GM21423 (cell line): ENCODE measurements at regions not wholly inside any gene's neighbourhood (a gene's known extent, or its start where the extent isn't known, plus 50 kb on each side); places are given as distances from the start of the nearest gene placed in this dataset.
"Not testable (repeated sequence)": the region's sequence is repeated elsewhere in the genome, so short reads cannot be mapped to it uniquely, and the experiment has no call there.

Experiments used
- ATAC-seq: cut with Tn5 transposase; IDR thresholded peaks from one replicate; pipeline ENCODE4 v1.9.1; 2021; ENCODE audit warnings: mild to moderate bottlenecking, moderate library complexity; ENCODE audit not compliant: unreplicated experiment

- ATAC-seq: no peak
Measured at GRCh38 chr18:77369644-77370043, 120.0 kb downstream of the GALR1 start.

DNA sequence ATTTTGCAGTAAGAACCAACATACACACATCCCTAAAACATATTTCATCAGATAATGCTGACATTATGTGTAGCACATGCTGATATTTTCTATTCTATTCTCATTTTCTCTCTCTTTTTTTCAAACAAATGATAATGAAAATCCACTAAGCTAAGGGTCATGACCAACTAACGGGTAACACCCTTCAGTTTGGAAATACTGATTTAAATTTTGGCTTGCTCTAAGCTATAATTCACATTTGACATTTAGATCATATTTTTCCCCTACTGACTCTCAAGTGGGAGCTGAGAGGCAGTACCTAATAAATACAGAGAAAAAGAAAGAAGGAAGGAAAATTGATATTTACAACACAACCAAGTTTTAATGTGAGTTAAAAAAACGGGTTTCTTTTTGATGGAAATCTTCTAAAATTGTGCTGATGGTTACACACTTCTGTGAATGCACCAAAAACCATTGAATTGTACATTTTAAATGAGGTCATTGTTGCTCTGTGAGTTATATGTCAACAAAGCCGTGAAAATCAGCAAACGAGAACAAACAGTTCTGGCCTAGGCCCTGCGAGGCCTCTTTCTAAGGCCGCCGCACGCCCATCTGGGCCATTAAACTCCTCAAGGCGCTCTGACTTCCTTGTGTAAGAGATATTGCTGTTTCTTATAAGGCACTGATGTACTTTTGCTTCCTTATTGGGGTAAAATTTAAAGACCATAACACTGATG lies 124.2 kb downstream of the GALR1 start:
- ATAC-seq: no peak

- no peak for ATAC-seq
Measured at GRCh38 chr18:77374446-77374805, 124.8 kb downstream of the GALR1 start.

DNA sequence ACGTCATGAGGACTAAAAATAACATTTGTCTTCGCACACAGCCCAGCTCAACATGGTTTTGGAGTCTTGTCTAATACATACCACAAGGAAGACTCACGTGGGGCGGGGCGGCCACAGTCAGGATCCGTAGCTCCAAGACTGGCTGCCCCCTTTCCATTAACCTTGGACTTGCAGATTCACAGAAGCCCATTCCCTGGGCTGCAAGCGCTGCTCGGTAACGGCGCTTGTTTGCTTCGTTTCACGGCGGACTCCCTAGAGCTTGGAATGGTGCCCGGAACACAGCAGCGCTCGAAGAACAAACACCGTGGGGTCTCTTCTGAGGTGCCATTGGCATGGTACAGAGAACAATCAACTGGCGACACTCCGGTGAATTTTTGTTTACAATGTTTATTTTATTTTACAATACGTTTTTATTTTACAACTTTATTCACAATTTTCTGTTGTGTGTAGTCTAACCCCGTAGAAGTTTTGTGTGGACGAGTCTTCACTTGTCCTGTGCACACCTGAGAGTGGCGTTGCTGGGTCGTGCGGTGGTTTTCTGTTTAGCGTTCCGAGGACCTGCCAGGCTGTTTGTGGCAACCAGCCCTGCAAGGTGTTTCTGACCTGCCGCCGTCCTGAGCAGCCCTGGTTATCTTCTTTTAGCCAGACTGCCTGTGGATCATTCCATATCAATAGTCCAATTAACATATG lies 126.5 kb downstream of the GALR1 start:
- ATAC-seq: no peak

DNA sequence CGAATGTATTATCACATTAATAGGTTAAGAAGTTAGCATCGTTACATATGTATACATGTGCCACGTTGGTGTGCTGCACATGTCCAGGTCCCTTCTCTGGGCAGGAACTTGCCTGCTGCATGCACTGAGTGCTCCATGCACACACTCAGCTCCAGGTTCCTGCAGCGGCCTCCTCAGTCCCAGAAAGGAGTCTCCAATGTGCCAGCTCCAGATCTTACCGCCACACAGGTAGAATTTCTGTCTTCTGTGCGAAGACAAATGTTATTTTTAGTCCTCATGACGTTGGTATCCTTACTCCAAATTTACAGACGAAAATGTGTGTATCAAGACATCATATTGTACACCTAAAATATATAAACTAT lies 127.1 kb downstream of the GALR1 start:
- no peak for ATAC-seq

- no peak for ATAC-seq
Measured at GRCh38 chr18:77377813-77378212, 128.2 kb downstream of the GALR1 start.

GRCh38 chr18:77379976-77380509 lies 130.4 kb downstream of the GALR1 start:
- no peak for ATAC-seq

DNA sequence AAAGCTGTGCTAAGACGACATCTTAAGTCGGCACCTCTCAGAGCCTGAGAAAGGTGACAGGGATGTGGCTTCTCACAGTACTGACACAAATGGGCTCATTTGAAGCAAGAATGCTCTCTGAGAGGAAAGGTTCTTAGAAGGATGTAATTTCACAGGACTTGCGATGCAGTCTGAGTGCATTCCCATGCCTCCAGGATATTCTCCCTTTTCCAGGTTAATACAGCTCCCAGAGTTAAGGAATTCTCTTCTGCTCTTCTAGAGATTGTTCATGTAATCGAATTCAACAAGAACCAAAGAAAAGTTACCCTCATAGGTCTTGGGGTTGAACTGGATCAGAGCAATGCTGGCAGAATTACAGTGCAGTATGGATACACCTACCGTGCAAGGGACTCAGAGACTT lies 131.0 kb downstream of the GALR1 start:
- ATAC-seq: no peak

- ATAC-seq: no peak
Measured at GRCh38 chr18:77392321-77392720, 142.7 kb downstream of the GALR1 start.

- no peak for ATAC-seq
Measured at GRCh38 chr18:77393519-77393918, 143.9 kb downstream of the GALR1 start.

DNA sequence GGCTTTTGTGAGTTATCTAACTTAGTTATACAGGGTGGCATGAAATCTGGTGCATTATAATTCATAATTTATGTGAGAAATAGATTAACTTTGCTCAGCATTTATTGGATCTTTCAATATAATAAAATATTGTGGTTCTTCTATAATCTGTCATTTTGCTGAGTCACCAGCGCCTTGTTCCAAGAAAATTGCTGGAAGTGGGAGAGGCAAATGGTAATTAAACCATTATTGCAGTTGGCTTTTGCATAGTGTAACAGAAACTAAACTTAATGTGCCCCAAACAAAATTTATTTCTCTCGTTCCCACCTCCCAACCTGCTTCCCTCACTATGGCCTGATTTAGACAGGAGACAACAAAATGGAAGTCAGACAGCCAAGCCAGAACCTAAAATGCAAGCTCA lies 146.3 kb downstream of the GALR1 start:
- no peak for ATAC-seq

DNA sequence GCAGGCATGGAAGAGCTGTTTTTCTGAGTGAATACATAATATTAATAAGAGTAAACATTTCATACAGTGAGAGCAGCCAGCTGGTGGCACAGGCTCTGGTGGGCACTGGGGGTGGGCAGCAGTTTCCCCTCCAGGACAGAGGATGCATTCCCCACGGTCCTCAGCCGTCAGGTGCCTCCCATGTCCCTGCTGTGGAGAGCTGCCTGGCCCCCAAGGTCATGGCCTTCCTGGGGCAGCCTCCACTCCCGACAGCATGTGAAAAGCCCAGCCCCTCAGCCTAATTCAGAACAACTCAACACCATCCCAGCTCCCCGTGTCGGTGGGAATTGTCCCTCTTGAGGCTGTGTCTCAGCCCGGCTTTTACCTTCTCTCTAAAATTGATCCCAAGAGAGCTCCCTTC lies 147.4 kb downstream of the GALR1 start:
- ATAC-seq: no peak

DNA sequence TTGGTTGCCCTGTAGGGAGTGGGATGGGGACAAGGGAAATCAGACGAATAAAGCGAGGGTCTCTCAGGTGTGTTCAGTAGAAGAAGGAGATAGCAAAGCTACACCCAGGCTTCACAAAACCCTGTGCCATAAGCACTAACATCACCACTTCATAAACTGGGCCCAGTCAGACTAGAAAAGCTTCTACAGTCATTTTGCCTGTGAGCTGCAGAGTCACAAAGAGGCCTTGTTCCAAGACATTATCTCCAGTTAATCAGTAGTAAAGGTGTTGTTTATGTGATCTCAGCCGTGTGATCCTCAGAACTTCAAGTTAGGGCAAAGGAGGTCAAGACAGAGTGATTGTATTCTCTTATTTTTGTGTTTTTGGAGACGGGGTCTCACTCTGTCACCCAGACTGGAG lies 148.0 kb downstream of the GALR1 start:
- ATAC-seq: no peak

- ATAC-seq: no peak
Measured at GRCh38 chr18:77400561-77400960, 150.9 kb downstream of the GALR1 start.

GRCh38 chr18:77401173-77401572 lies 151.5 kb downstream of the GALR1 start:
- ATAC-seq: no peak

DNA sequence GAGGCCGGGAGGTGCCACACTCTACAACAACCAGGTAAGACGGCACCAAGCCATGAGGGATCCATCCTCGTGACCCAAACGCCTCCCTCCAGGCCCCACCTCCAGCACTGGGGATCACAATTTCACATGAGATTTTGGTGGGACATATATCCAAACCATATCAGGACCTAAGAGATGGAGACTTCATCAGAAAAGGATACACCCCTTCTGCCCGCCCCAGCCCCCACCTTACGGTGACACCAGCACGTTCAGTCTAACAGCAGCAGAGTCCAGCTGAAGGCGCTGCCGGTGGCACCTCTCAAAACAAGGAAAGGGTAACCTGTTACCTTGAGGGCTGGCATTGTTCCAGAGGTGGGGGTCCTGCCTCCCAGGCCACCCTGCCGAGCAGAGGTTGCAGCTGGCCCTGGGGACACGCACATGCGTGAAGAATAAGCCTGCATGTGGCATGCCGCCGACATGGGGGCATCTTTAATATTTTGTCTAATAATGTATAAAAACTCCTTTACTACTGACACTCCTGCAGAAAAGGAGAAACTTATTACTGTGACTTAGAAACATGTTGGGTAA lies 154.4 kb downstream of the GALR1 start:
- no peak for ATAC-seq

- no peak for ATAC-seq
Measured at GRCh38 chr18:77405096-77405495, 155.4 kb downstream of the GALR1 start.

- ATAC-seq: no peak
Measured at GRCh38 chr18:77407733-77408132, 158.1 kb downstream of the GALR1 start.

GRCh38 chr18:77421546-77421945 lies 171.9 kb downstream of the GALR1 start:
- ATAC-seq: not testable (repeated sequence)

GRCh38 chr18:77422974-77423867 lies 173.6 kb downstream of the GALR1 start:
- no peak for ATAC-seq

DNA sequence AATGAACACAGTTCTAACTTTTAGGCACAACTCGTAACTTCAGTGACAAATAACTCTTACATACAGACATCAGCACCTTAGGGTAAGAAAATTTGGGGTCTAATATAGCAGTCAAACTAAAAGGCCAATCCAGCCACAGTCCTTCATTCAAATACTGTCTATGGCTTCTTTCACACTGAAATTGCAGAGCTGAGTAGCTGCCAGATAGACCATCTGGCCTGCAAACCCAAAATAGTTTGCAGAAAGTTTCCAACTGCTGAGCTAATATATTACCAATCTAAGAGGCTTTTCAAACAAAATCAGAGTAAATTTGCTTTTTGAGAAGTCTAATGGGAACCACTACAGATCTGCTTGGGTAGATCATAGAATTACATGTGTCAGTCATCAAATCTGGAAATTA lies 183.4 kb downstream of the GALR1 start:
- ATAC-seq: no peak
